ENCODE measurements at regions not wholly inside any gene's neighbourhood (a gene's known extent, or its start where the extent isn't known, plus 50 kb on each side); places are given as distances from the start of the nearest gene placed in this dataset.

DNA sequence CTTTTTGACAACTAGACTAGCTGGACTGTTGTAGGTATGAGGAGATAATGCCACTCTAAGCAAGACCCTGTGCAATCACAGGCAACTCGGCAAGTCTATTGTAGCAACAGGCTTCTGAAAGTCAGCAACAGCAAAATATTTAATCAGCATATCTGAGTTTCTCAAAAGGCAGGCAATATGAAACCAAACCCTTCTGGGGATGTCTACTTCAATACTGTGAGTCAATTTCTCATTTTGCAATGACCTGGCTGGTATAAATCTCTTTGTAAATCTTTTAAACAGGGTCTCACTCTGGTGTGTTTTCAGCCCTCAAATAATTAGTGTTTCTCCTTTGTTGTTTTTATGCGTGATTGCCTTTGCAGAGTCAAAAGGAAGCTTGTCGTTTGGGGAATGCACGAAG lies 1044.5 kb downstream of the NTRK3 start:
- DNase-seq (ENCODE audit: low read depth in 2 of 3, low spot score in 2 of 3), result no peak

- no peak for DNase-seq (ENCODE audit: low read depth in 2 of 3, low spot score in 2 of 3)
Measured at GRCh38 chr15:87211547-87211946, 1045.0 kb downstream of the NTRK3 start.

DNA sequence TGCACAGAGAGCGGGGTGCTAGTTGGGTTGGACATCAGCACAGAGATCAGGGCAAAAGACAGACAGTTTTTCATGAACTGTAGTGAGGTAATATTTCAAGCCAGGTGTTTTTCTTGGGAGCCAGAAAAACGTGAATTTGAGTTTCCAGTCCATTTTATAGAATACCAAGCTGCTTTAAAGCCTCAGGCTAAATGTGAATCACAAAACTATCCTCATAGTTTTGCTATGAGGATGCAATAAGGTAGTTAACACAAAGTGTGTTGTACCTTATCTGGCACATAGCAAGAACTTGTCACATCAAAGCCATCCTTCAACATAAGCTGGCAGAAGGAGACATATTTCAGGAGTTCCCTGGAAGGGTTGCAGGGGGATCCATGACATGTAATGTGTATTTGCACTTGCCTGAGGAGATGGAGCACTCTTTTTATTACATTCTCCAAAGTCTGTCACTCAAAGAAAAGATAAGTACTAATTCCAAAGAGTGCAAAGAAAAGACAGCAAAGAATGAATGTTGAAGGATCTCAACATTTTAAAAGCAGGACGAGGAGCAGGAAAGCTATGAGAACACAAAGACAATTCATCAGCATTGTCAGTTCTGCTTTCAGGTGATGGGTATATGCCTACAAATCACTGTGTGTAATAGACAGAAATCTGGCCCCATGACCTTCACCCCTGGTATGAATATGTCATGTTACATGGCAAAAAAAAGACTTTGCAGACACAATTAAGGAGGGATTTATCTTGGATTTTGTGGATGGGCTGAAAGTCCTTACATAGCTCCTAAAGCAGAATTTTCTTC lies 1046.4 kb downstream of the NTRK3 start:
- no peak for DNase-seq (ENCODE audit: low read depth in 2 of 3, low spot score in 2 of 3)

DNA sequence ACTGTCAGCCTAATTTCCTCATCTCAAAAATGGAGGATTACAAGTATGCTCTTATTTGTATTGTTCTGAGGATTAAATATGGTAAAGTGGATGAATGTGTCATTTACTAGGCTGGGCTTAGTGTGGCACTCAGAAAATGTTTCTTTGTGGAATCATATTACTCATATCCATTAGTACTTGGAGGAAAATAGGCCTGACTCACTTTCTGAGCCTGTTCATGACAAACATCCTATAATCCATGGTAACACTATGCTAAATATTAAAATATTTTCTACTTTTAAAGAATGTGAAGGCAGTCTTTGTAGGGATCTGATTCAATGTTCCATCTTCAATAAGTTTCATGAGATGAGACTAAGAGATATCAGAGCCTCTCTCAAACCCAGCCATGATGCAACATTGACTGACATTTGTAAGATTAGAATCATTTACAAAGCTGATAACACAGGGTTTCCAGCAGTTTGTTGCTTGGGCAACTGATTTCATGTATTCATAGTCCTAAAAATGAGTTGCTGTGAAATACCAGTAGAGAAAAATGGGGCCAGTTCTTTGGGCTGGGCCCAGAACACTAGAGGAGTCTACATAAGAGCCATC lies 1048.5 kb downstream of the NTRK3 start:
- no peak for DNase-seq (ENCODE audit: low read depth in 2 of 3, low spot score in 2 of 3)

- no peak for DNase-seq (ENCODE audit: low read depth in 2 of 3, low spot score in 2 of 3)
Measured at GRCh38 chr15:87207251-87207650, 1049.3 kb downstream of the NTRK3 start.

- no peak for DNase-seq (ENCODE audit: low read depth in 2 of 3, low spot score in 2 of 3)
Measured at GRCh38 chr15:87201986-87202385, 1054.6 kb downstream of the NTRK3 start.

- no peak for DNase-seq (ENCODE audit: low read depth in 2 of 3, low spot score in 2 of 3)
Measured at GRCh38 chr15:87200149-87200548, 1056.4 kb downstream of the NTRK3 start.

DNA sequence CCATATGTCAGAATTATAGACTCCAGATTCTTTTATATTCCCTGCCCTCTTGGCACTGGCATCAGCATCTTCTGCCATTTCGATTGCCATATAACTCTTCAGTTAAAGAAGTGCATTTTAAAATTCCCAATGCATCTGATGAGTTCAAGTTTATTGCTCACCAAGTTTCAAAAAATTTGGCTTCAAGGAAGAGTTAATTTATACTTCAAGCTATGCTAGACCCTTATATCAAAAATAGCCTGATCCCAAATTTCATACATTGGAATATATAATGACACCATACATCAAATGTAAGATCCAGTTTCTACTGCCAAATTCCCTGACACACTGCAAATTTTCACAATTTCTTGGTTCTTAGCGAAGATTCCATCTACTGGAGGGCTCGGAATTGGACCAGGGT lies 1058.6 kb downstream of the NTRK3 start:
- DNase-seq (ENCODE audit: low read depth in 2 of 3, low spot score in 2 of 3), result no peak

GRCh38 chr15:87196498-87196897 lies 1060.0 kb downstream of the NTRK3 start:
- DNase-seq (ENCODE audit: low read depth in 2 of 3, low spot score in 2 of 3), result no peak

- no peak for DNase-seq (ENCODE audit: low read depth in 2 of 3, low spot score in 2 of 3)
Measured at GRCh38 chr15:87193481-87193880, 1063.1 kb downstream of the NTRK3 start.

- DNase-seq (ENCODE audit: low read depth in 2 of 3, low spot score in 2 of 3), result no peak
Measured at GRCh38 chr15:87167706-87168105, 1088.0 kb downstream of the AGBL1 start.

GRCh38 chr15:87167055-87167454 lies 1087.4 kb downstream of the AGBL1 start:
- no peak for DNase-seq (ENCODE audit: low read depth in 2 of 3, low spot score in 2 of 3)

GRCh38 chr15:87155771-87156170 lies 1076.1 kb downstream of the AGBL1 start:
- DNase-seq (ENCODE audit: low read depth in 2 of 3, low spot score in 2 of 3), result no peak

GRCh38 chr15:87154761-87155160 lies 1075.1 kb downstream of the AGBL1 start:
- DNase-seq (ENCODE audit: low read depth in 2 of 3, low spot score in 2 of 3), result no peak

DNA sequence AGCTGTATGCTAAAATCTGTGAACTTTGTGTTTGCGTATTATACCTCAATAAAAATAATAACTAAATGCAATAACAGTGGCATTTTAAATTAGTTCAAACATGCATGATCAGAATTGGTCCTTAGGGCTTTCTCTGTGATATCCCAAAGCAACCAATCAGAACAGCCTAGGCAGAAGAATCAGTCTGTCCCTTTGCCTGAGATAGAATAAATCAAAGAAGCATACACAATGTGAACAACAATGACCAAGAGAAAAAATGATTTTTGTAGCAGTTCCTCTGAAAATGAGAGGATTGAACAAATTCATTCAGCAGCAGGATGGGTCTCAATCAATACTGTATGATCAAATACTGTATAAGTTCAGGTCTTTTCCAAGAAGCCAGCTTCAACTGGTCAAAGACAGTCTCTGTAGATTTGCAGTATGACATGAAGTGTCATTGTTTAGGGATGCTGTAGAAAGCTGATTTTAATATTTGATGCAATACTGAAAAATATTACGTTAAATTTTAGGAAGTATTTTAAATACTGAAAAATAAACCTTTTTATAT lies 1071.6 kb downstream of the AGBL1 start:
- DNase-seq (ENCODE audit: low read depth in 2 of 3, low spot score in 2 of 3), result no peak

GRCh38 chr15:87145696-87146095 lies 1066.0 kb downstream of the AGBL1 start:
- DNase-seq (ENCODE audit: low read depth in 2 of 3, low spot score in 2 of 3), result no peak

DNA sequence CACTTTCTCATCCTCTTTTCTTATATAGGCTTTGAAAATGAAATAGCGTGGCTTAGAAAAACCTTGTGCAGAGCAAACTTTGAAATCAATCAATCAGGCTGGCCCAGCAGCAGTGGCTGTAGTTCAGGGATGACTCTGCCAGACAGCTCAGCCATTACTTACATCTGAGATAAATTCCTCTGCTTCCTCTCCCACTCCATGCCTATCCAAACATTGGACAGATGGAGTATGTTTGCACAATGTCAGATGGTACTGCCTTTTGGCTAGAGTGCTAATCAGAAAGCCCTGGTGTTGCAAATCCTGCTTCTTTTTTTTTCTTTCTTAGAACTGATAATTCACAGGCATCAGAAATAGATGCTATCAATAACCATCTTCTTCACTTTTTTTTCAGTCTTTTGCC lies 1065.1 kb downstream of the AGBL1 start:
- DNase-seq (ENCODE audit: low read depth in 2 of 3, low spot score in 2 of 3), result no peak

- DNase-seq (ENCODE audit: low read depth in 2 of 3, low spot score in 2 of 3), result no peak
Measured at GRCh38 chr15:87142096-87142495, 1062.4 kb downstream of the AGBL1 start.

DNA sequence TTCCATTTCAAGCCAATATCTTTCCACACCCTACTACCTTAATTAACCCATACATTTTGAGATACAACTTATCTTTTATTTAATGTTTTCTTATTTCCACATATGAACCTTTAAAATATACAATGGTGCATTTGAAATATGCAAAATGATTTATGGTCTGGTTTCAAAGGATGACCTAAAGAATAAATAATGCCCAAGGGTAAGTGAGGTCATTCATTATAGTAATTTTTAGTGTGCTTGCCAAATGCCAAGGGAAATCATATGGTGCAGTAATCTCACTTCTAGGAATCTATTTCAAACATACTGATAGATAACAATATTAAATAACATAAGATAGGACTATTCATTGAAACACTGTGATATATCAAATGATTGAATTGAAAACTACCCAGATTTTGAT lies 1055.4 kb downstream of the AGBL1 start:
- no peak for DNase-seq (ENCODE audit: low read depth in 2 of 3, low spot score in 2 of 3)

- no peak for DNase-seq (ENCODE audit: low read depth in 2 of 3, low spot score in 2 of 3)
Measured at GRCh38 chr15:87133704-87134103, 1054.0 kb downstream of the AGBL1 start.

GRCh38 chr15:87131067-87131466 lies 1051.4 kb downstream of the AGBL1 start:
- no peak for DNase-seq (ENCODE audit: low read depth in 2 of 3, low spot score in 2 of 3)

- DNase-seq (ENCODE audit: low read depth in 2 of 3, low spot score in 2 of 3), result no peak
Measured at GRCh38 chr15:87129916-87130315, 1050.2 kb downstream of the AGBL1 start.
